ENCODE measurements at regions not wholly inside any gene's neighbourhood (a gene's known extent, or its start where the extent isn't known, plus 50 kb on each side); places are given as distances from the start of the nearest gene placed in this dataset.

- DNase-seq (ENCODE audit: low spot score), result no peak
Measured at GRCh38 chr19:29372461-29372860, 153.3 kb upstream of the VSTM2B start.

GRCh38 chr19:29372921-29373797, 152.6 kb upstream of the VSTM2B start:
- no peak for DNase-seq (ENCODE audit: low spot score)

- no peak for DNase-seq (ENCODE audit: low spot score)
Measured at GRCh38 chr19:29375429-29376119, 150.2 kb upstream of the VSTM2B start.

GRCh38 chr19:29376855-29377354, 148.9 kb upstream of the VSTM2B start:
- DNase-seq (ENCODE audit: low spot score), result no peak

- no peak for DNase-seq (ENCODE audit: low spot score)
Measured at GRCh38 chr19:29378126-29378525, 147.7 kb upstream of the VSTM2B start.

GRCh38 chr19:29378543-29379080, 147.2 kb upstream of the VSTM2B start:
- DNase-seq (ENCODE audit: low spot score), result no peak

GRCh38 chr19:29379257-29380021, 146.4 kb upstream of the VSTM2B start:
- no peak for DNase-seq (ENCODE audit: low spot score)

GRCh38 chr19:29380581-29380980, 145.2 kb upstream of the VSTM2B start:
- DNase-seq (ENCODE audit: low spot score), result no peak

- no peak for DNase-seq (ENCODE audit: low spot score)
Measured at GRCh38 chr19:29381353-29382203, 144.2 kb upstream of the VSTM2B start.

GRCh38 chr19:29383696-29384095, 142.1 kb upstream of the VSTM2B start:
- no peak for DNase-seq (ENCODE audit: low spot score)

GRCh38 chr19:29384656-29385055, 141.1 kb upstream of the VSTM2B start:
- no peak for DNase-seq (ENCODE audit: low spot score)

GRCh38 chr19:29385191-29385795, 140.5 kb upstream of the VSTM2B start:
- no peak for DNase-seq (ENCODE audit: low spot score)

- no peak for DNase-seq (ENCODE audit: low spot score)
Measured at GRCh38 chr19:29386970-29387369, 138.8 kb upstream of the VSTM2B start.

GRCh38 chr19:29387586-29387985, 138.2 kb upstream of the VSTM2B start:
- no peak for DNase-seq (ENCODE audit: low spot score)

- DNase-seq (ENCODE audit: low spot score), result no peak
Measured at GRCh38 chr19:29389495-29389894, 136.3 kb upstream of the VSTM2B start.

- DNase-seq (ENCODE audit: low spot score), result no peak
Measured at GRCh38 chr19:29390742-29391141, 135.1 kb upstream of the VSTM2B start.

GRCh38 chr19:29393915-29394460, 131.8 kb upstream of the VSTM2B start:
- peak; percentile 21 for DNase-seq (ENCODE audit: low spot score)

- DNase-seq (ENCODE audit: low spot score), result no peak
Measured at GRCh38 chr19:29395111-29395733, 130.6 kb upstream of the VSTM2B start.

GRCh38 chr19:29395734-29396414, 129.9 kb upstream of the VSTM2B start:
- DNase-seq (ENCODE audit: low spot score), result no peak
